Liver (tissue), 8 donors: ENCODE measurements at regions not wholly inside any gene's neighbourhood (a gene's known extent, or its start where the extent isn't known, plus 50 kb on each side); places are given as distances from the start of the nearest gene placed in this dataset.

Experiments used
- DNase-seq: peaks from one replicate; pipeline ENCODE4 v3.0.0-alpha.2; 2017; ENCODE audit warnings: low spot score
- H3K27ac ChIP-seq, 2 donors: one replicate each; pipeline ENCODE4 v1.7.0; 2013; ENCODE audit warnings: inconsistent platforms in 2 of 2, low read length in 2 of 2, control low read depth in 1 of 2, low read depth in 1 of 2, mild to moderate bottlenecking in 1 of 2
- H3K27me3 ChIP-seq, 4 donors: one replicate each; pipeline versions ENCODE4 v1.6.1 to v1.7.0; 2013; ENCODE audit warnings: low read length in 3 of 4, inconsistent platforms in 1 of 4, mild to moderate bottlenecking in 1 of 4, moderate library complexity in 1 of 4; ENCODE audit not compliant: control insufficient read depth in 4 of 4, insufficient read depth in 4 of 4
- H3K36me3 ChIP-seq, 4 donors: one replicate each; pipeline versions ENCODE4 v1.6.1 to v1.7.0; 2013; ENCODE audit warnings: low read length in 3 of 4, mild to moderate bottlenecking in 3 of 4, low read depth in 1 of 4, moderate library complexity in 1 of 4; ENCODE audit not compliant: control insufficient read depth in 4 of 4, insufficient read depth in 3 of 4
- H3K4me1 ChIP-seq, 4 donors: one replicate each; pipeline versions ENCODE4 v1.6.1 to v1.7.0; 2013; ENCODE audit warnings: low read length in 3 of 4, mild to moderate bottlenecking in 3 of 4, moderate library complexity in 1 of 4; ENCODE audit not compliant: control insufficient read depth in 4 of 4, insufficient read depth in 4 of 4
- H3K4me3 ChIP-seq, 3 donors: one replicate each; pipeline versions ENCODE4 v1.6.1 to v1.7.0; 2013; ENCODE audit warnings: low read length in 3 of 3, control low read depth in 1 of 3, low read depth in 1 of 3, mild to moderate bottlenecking in 1 of 3
- H3K9ac ChIP-seq, 2 donors: one replicate each; pipeline ENCODE4 v1.7.0; 2013; ENCODE audit warnings: low read length in 2 of 2, mild to moderate bottlenecking in 2 of 2, moderate library complexity in 2 of 2, control low read depth in 1 of 2, low read depth in 1 of 2
- H3K9me3 ChIP-seq, 4 donors: one replicate each; pipeline versions ENCODE4 v1.6.1 to v1.7.0; 2013; ENCODE audit warnings: low read length in 3 of 4; ENCODE audit not compliant: control insufficient read depth in 4 of 4
- ATF3 ChIP-seq: IDR thresholded peaks from 2 replicates; pipeline ENCODE4 v1.6.1; 2016; ENCODE audit warnings: antibody characterized with exemption
- CTCF ChIP-seq: fragments of 150-350 bp; IDR thresholded peaks from 2 replicates; pipeline ENCODE4 v1.5.1; 2017; ENCODE audit warnings: improper control_type of control experiment, low read depth, low read length; ENCODE audit not compliant: missing input control
- EGR1 ChIP-seq, 2 donors: IDR thresholded peaks; 2 replicates each; pipeline ENCODE4 v1.6.1; 2016 to 2018; ENCODE audit warnings: antibody characterized with exemption in 2 of 2, low read depth in 2 of 2
- FOXA2 ChIP-seq: IDR thresholded peaks from 2 replicates; pipeline ENCODE4 v1.6.1; 2016; ENCODE audit warnings: antibody characterized with exemption
- HNF4A ChIP-seq, 2 donors: conservative IDR thresholded peaks; 2 replicates each; pipeline ENCODE4 v1.6.1; 2016; ENCODE audit warnings: antibody characterized with exemption in 2 of 2, mild to moderate bottlenecking in 2 of 2
- MAX ChIP-seq: IDR thresholded peaks from 2 replicates; pipeline ENCODE4 v1.6.1; 2016; ENCODE audit warnings: antibody characterized with exemption
- RAD21 ChIP-seq, 2 donors: IDR thresholded peaks; 2 replicates each; pipeline ENCODE4 v1.6.1; 2016; ENCODE audit warnings: antibody characterized with exemption in 2 of 2, mild to moderate bottlenecking in 2 of 2
- REST ChIP-seq: IDR thresholded peaks from 2 replicates; pipeline ENCODE4 v1.6.1; 2016; ENCODE audit warnings: antibody characterized with exemption, mild to moderate bottlenecking
- YY1 ChIP-seq: IDR thresholded peaks from 2 replicates; pipeline ENCODE4 v1.6.1; 2016; ENCODE audit warnings: antibody characterized with exemption, mild to moderate bottlenecking
- WGBS: extraction: QIAGEN DNeasy Blood & Tissue Kit; methylation state at CpG from one replicate; pipeline ENCODE4 v1.1.7; 2013; 5-methylcytosine and 5-hydroxymethylcytosine counted together
- donor health status: healthy.
- donor health status: healthy.
- donor health status: healthy.
- donor health status: healthy.
- donor health status: healthy.

GRCh38 chr4:34250562-34250961 is 1993.8 kb downstream of the ARAP2 start:
- TF ChIP-seq HNF4A (conservative IDR thresholded peaks at IDR 0.05) (no peak), CTCF (no peak), EGR1 (IDR thresholded peaks at IDR 0.05; ENCODE audit: low read depth in 2 of 2) (no peak), YY1 (no peak), FOXA2 (no peak)
- no peaks in the 10 kb centered on the region for H3K36me3 ChIP-seq
- no peaks in the 10 kb centered on the region for H3K9me3 ChIP-seq
- no peak for DNase-seq
- no peak overlapping the region for H3K4me3 ChIP-seq
- no peak overlapping the region for H3K9ac ChIP-seq
- no peak overlapping the region for H3K27ac ChIP-seq
- WGBS: 85% methylated on average over 1 of the region's 1 CpG
- H3K4me1 ChIP-seq: no peaks in the 10 kb centered on the region
- H3K27me3 ChIP-seq: no peaks in the 10 kb centered on the region

GRCh38 chr4:34253239-34253638 is 1991.1 kb downstream of the ARAP2 start:
- H3K27me3 ChIP-seq: no peaks in the 10 kb centered on the region
- H3K9me3 ChIP-seq: no peaks in the 10 kb centered on the region
- no peak overlapping the region for H3K9ac ChIP-seq
- no peak for DNase-seq
- H3K4me1 ChIP-seq: no peaks in the 10 kb centered on the region
- no peak for TF ChIP-seq CTCF
- TF ChIP-seq MAX: no peak
- TF ChIP-seq REST: no peak
- TF ChIP-seq HNF4A (conservative IDR thresholded peaks at IDR 0.05): no peak
- TF ChIP-seq RAD21 (IDR thresholded peaks at IDR 0.05): no peak
- no peak for TF ChIP-seq ATF3
- no peak overlapping the region for H3K27ac ChIP-seq
- no peak overlapping the region for H3K4me3 ChIP-seq
- no peaks in the 10 kb centered on the region for H3K36me3 ChIP-seq
